GM19239 (cell line): ENCODE measurements at regions not wholly inside any gene's neighbourhood (a gene's known extent, or its start where the extent isn't known, plus 50 kb on each side); places are given as distances from the start of the nearest gene placed in this dataset.

ENCODE experiments used
- DNase-seq: peaks from one replicate; pipeline ENCODE4 v3.0.0; 2011; ENCODE audit warnings: low spot score; ENCODE audit not compliant: insufficient read length
- FAIRE-seq: peaks from 2 replicates; lab custom pipeline; 2011; peaks lifted over from hg19 to GRCh38; lab: Jason Lieb, UNC

- DNase-seq (peak; percentile 14), FAIRE-seq (peak; percentile 87)
Measured at GRCh38 chr2:76599732-76600368, 889.1 kb upstream of the GCFC2 start.

- no peak for DNase-seq
- FAIRE-seq = no peak
Measured at GRCh38 chr2:76584474-76584873, 873.8 kb upstream of the GCFC2 start.

- no peak for DNase-seq
- FAIRE-seq = no peak
Measured at GRCh38 chr2:76579911-76580310, 869.2 kb upstream of the GCFC2 start.

GRCh38 chr2:76572981-76573380, 862.3 kb upstream of the GCFC2 start:
- no peak for FAIRE-seq
- no peak for DNase-seq

- FAIRE-seq = no peak
- no peak for DNase-seq
Measured at GRCh38 chr2:76569819-76570218, 859.1 kb upstream of the GCFC2 start.

- no peak for FAIRE-seq
Measured at GRCh38 chr2:76567478-76567877, 856.8 kb upstream of the GCFC2 start.

GRCh38 chr2:76564734-76565133, 854.0 kb upstream of the GCFC2 start:
- FAIRE-seq = no peak

More at GRCh38 chr2:76567478-76567877, 856.8 kb upstream of the GCFC2 start:
- DNase-seq = no peak

GRCh38 chr2:76563730-76564129, 853.0 kb upstream of the GCFC2 start:
- FAIRE-seq = no peak
- DNase-seq = no peak

More at GRCh38 chr2:76564734-76565133, 854.0 kb upstream of the GCFC2 start:
- DNase-seq = no peak

- FAIRE-seq (no peak), DNase-seq (no peak)
Measured at GRCh38 chr2:76558157-76558556, 847.4 kb upstream of the GCFC2 start.

- no peak for FAIRE-seq
- DNase-seq = no peak
Measured at GRCh38 chr2:76556018-76556417, 845.3 kb upstream of the GCFC2 start.

- DNase-seq (no peak), FAIRE-seq (no peak)
Measured at GRCh38 chr2:76546207-76546606, 835.5 kb upstream of the GCFC2 start.

GRCh38 chr2:76544901-76545300, 834.2 kb upstream of the GCFC2 start:
- FAIRE-seq (no peak), DNase-seq (no peak)

GRCh38 chr2:76517574-76517909, 806.8 kb upstream of the GCFC2 start:
- DNase-seq = no peak

GRCh38 chr2:76516861-76517573, 806.3 kb upstream of the GCFC2 start:
- no peak for FAIRE-seq
- no peak for DNase-seq

More at GRCh38 chr2:76517574-76517909, 806.8 kb upstream of the GCFC2 start:
- no peak for FAIRE-seq

GRCh38 chr2:76512201-76512820, 801.6 kb upstream of the GCFC2 start:
- DNase-seq (no peak), FAIRE-seq (no peak)

- FAIRE-seq (no peak), DNase-seq (no peak)
Measured at GRCh38 chr2:76506538-76506937, 795.8 kb upstream of the GCFC2 start.

- FAIRE-seq (no peak), DNase-seq (no peak)
Measured at GRCh38 chr2:76501641-76502040, 790.9 kb upstream of the GCFC2 start.

- no peak for DNase-seq
- no peak for FAIRE-seq
Measured at GRCh38 chr2:76498360-76498759, 787.6 kb upstream of the GCFC2 start.

- DNase-seq = no peak
- no peak for FAIRE-seq
Measured at GRCh38 chr2:76491503-76491902, 780.8 kb upstream of the GCFC2 start.

GRCh38 chr2:76478266-76479035, 767.7 kb upstream of the GCFC2 start:
- DNase-seq = no peak
- FAIRE-seq = no peak

- DNase-seq = no peak
- FAIRE-seq = no peak
Measured at GRCh38 chr2:76472946-76473345, 762.2 kb upstream of the GCFC2 start.
